ENCODE measurements at regions not wholly inside any gene's neighbourhood (a gene's known extent, or its start where the extent isn't known, plus 50 kb on each side); places are given as distances from the start of the nearest gene placed in this dataset.

GRCh38 chr15:37715101-37715500 is 219.3 kb upstream of the TMCO5A start:
- TF ChIP-seq CTCF (IDR thresholded peaks at IDR 0.05; ENCODE audit: low read length) (no peak), EZH2 (IDR thresholded peaks at IDR 0.05; ENCODE audit: borderline replicate concordance, low read length) (no peak)
